ENCODE measurements at regions not wholly inside any gene's neighbourhood (a gene's known extent, or its start where the extent isn't known, plus 50 kb on each side); places are given as distances from the start of the nearest gene placed in this dataset.

- Histone ChIP-seq H3K36me3 (no peaks in the 10 kb centered on the region), H3K4me3 (no peak overlapping the region), H3K27ac (no peak overlapping the region), H3K9me3 (no peaks in the 10 kb centered on the region), H3K4me1 (ENCODE audit: insufficient read depth) (no peaks in the 10 kb centered on the region), H3K27me3 (no peaks in the 10 kb centered on the region)
- intact Hi-C loops (cut with DNase I), result no loop called here
- TF ChIP-seq EP300 (IDR thresholded peaks at IDR 0.05), result no peak
- no peak for TF ChIP-seq CTCF (IDR thresholded peaks at IDR 0.05)
- no peak for TF ChIP-seq POLR2A (IDR thresholded peaks at IDR 0.05)
- WGBS, 3 donors, result 63 to 76% (median 65%) methylated on average over 8 of the region's 8 CpGs
- no peak for DNase-seq
Measured at GRCh38 chr15:29480278-29480677, 210.7 kb upstream of the NSMCE3 start.

GRCh38 chr15:29477256-29477655, 207.6 kb upstream of the NSMCE3 start:
- Histone ChIP-seq H3K36me3 (no peaks in the 10 kb centered on the region), H3K27ac (no peak overlapping the region), H3K4me3 (no peak overlapping the region), H3K9me3 (no peaks in the 10 kb centered on the region), H3K27me3 (no peaks in the 10 kb centered on the region), H3K4me1 (ENCODE audit: insufficient read depth) (no peaks in the 10 kb centered on the region)
- intact Hi-C loops (cut with DNase I), result no loop called here
- TF ChIP-seq POLR2A (IDR thresholded peaks at IDR 0.05) (no peak), CTCF (IDR thresholded peaks at IDR 0.05) (no peak), EP300 (IDR thresholded peaks at IDR 0.05) (no peak)
- 81 to 85% (median 85%) methylated on average over 2 of the region's 2 CpGs for WGBS, 3 donors
- no peak for DNase-seq

- intact Hi-C loops (cut with DNase I), result no loop called here
- no peak for DNase-seq
- WGBS, 3 donors, result 82 to 86% (median 85%) methylated on average over 17 of the region's 17 CpGs
- H3K4me3 ChIP-seq, result no peak overlapping the region
- no peak overlapping the region for H3K27ac ChIP-seq
- H3K27me3 ChIP-seq, result no peaks in the 10 kb centered on the region
- H3K9me3 ChIP-seq, result no peaks in the 10 kb centered on the region
- H3K4me1 ChIP-seq (ENCODE audit: insufficient read depth), result no peaks in the 10 kb centered on the region
- H3K36me3 ChIP-seq, result no peaks in the 10 kb centered on the region
- TF ChIP-seq EP300 (IDR thresholded peaks at IDR 0.05) (no peak), CTCF (IDR thresholded peaks at IDR 0.05) (no peak), POLR2A (IDR thresholded peaks at IDR 0.05) (no peak)
Measured at GRCh38 chr15:29476503-29477080, 207.0 kb upstream of the NSMCE3 start.

- no peak overlapping the region for H3K4me3 ChIP-seq
- 86 to 87% (median 87%) methylated on average over 10 of the region's 10 CpGs for WGBS, 3 donors
- no peaks in the 10 kb centered on the region for H3K9me3 ChIP-seq
- intact Hi-C loops (cut with DNase I), result no loop called here
- H3K27me3 ChIP-seq, result no peaks in the 10 kb centered on the region
- H3K27ac ChIP-seq, result no peak overlapping the region
- no peaks in the 10 kb centered on the region for H3K36me3 ChIP-seq
- TF ChIP-seq CTCF (IDR thresholded peaks at IDR 0.05), result no peak
- TF ChIP-seq POLR2A (IDR thresholded peaks at IDR 0.05), result no peak
- TF ChIP-seq EP300 (IDR thresholded peaks at IDR 0.05), result no peak
- DNase-seq, result no peak
- no peaks in the 10 kb centered on the region for H3K4me1 ChIP-seq (ENCODE audit: insufficient read depth)
Measured at GRCh38 chr15:29475096-29475495, 205.5 kb upstream of the NSMCE3 start.

Data from ovary (tissue), 7 donors.